ENCODE measurements at regions not wholly inside any gene's neighbourhood (a gene's known extent, or its start where the extent isn't known, plus 50 kb on each side); places are given as distances from the start of the nearest gene placed in this dataset.
"Not testable (repeated sequence)": the region's sequence is repeated elsewhere in the genome, so short reads cannot be mapped to it uniquely, and the experiment has no call there.

- DNase-seq = no peak
Observed at GRCh38 chr5:15183520-15183919, 311.9 kb upstream of the ANKH start.

GRCh38 chr5:15170173-15170572 is 298.6 kb upstream of the ANKH start:
- no peak for DNase-seq

- no peak for DNase-seq
Observed at GRCh38 chr5:15168358-15168757, 296.8 kb upstream of the ANKH start.

- no peak for DNase-seq
Observed at GRCh38 chr5:15160091-15160490, 288.5 kb upstream of the ANKH start.

GRCh38 chr5:15159606-15160005 is 288.0 kb upstream of the ANKH start:
- no peak for DNase-seq

GRCh38 chr5:15142458-15142857 is 270.9 kb upstream of the ANKH start:
- DNase-seq = no peak

- DNase-seq = no peak
Observed at GRCh38 chr5:15137414-15137813, 265.8 kb upstream of the ANKH start.

GRCh38 chr5:15135661-15136060 is 264.1 kb upstream of the ANKH start:
- no peak for DNase-seq

GRCh38 chr5:15133456-15133965 is 261.9 kb upstream of the ANKH start:
- DNase-seq = no peak

- no peak for DNase-seq
Observed at GRCh38 chr5:15132816-15133405, 261.3 kb upstream of the ANKH start.

GRCh38 chr5:15131909-15132308 is 260.3 kb upstream of the ANKH start:
- no peak for DNase-seq

- DNase-seq = no peak
Observed at GRCh38 chr5:15124871-15125568, 253.4 kb upstream of the ANKH start.

- no peak for DNase-seq
Observed at GRCh38 chr5:15124461-15124860, 252.9 kb upstream of the ANKH start.

GRCh38 chr5:15117688-15118087 is 246.1 kb upstream of the ANKH start:
- no peak for DNase-seq

GRCh38 chr5:15116996-15117395 is 245.4 kb upstream of the ANKH start:
- no peak for DNase-seq

GRCh38 chr5:15106530-15107283 is 235.1 kb upstream of the ANKH start:
- DNase-seq = no peak

- peak; percentile 54 for DNase-seq
Observed at GRCh38 chr5:15105799-15106393, 234.3 kb upstream of the ANKH start.

- DNase-seq = no peak
Observed at GRCh38 chr5:15103864-15104263, 232.3 kb upstream of the ANKH start.

- DNase-seq = no peak
Observed at GRCh38 chr5:15103130-15103529, 231.6 kb upstream of the ANKH start.

- DNase-seq = no peak
Observed at GRCh38 chr5:15097552-15097951, 226.0 kb upstream of the ANKH start.

GRCh38 chr5:15096686-15097085 is 225.1 kb upstream of the ANKH start:
- not testable (repeated sequence) for DNase-seq

GRCh38 chr5:15092801-15093200 is 221.2 kb upstream of the ANKH start:
- DNase-seq = no peak

GRCh38 chr5:15085671-15086070 is 214.1 kb upstream of the ANKH start:
- DNase-seq = no peak

GRCh38 chr5:15082096-15082495 is 210.5 kb upstream of the ANKH start:
- DNase-seq = no peak
